T-helper 2 cell treated with Interferon-gamma antibody and Interleukin-4, amounts not matched to agents 100 ng/mL and 5 ng/mL, for 36 hours (primary cell): ENCODE measurements at regions not wholly inside any gene's neighbourhood (a gene's known extent, or its start where the extent isn't known, plus 50 kb on each side); places are given as distances from the start of the nearest gene placed in this dataset.
"Not testable (repeated sequence)": the region's sequence is repeated elsewhere in the genome, so short reads cannot be mapped to it uniquely, and the experiment has no call there.

Experiments used
- intact Hi-C: fragments of 100-400 bp; cut with micrococcal nuclease; formaldehyde crosslinking; loops from one replicate; pipeline ENCODE4 v1.15.1; 2023

GRCh38 chr5:94102849-94103248, 361.4 kb upstream of the POU5F2 start:
- intact Hi-C loops, result no loop called here

- intact Hi-C loops, result not testable (repeated sequence)
Observed at GRCh38 chr5:94097384-94097783, 356.0 kb upstream of the POU5F2 start.

GRCh38 chr5:94094793-94095441, 353.5 kb upstream of the POU5F2 start:
- intact Hi-C loops, result no loop called here

- intact Hi-C loops, result no loop called here
Observed at GRCh38 chr5:94093300-94093699, 351.9 kb upstream of the POU5F2 start.

GRCh38 chr5:94086635-94087034, 345.2 kb upstream of the POU5F2 start:
- intact Hi-C loops, result not testable (repeated sequence)

GRCh38 chr5:94086194-94086593, 344.8 kb upstream of the POU5F2 start:
- intact Hi-C loops, result no loop called here

- intact Hi-C loops, result no loop called here
Observed at GRCh38 chr5:94082405-94082804, 341.0 kb upstream of the POU5F2 start.

- intact Hi-C loops, result no loop called here
Observed at GRCh38 chr5:94081088-94081487, 339.7 kb upstream of the POU5F2 start.

GRCh38 chr5:94080390-94080789, 339.0 kb upstream of the POU5F2 start:
- intact Hi-C loops, result no loop called here

GRCh38 chr5:94072116-94072515, 330.7 kb upstream of the POU5F2 start:
- intact Hi-C loops, result no loop called here

- intact Hi-C loops, result no loop called here
Observed at GRCh38 chr5:94066437-94067207, 325.2 kb upstream of the POU5F2 start.

GRCh38 chr5:94064025-94064424, 322.6 kb upstream of the POU5F2 start:
- intact Hi-C loops, result no loop called here

GRCh38 chr5:94057655-94058054, 316.3 kb upstream of the POU5F2 start:
- intact Hi-C loops, result no loop called here

GRCh38 chr5:94057217-94057616, 315.8 kb upstream of the POU5F2 start:
- intact Hi-C loops, result no loop called here

- intact Hi-C loops, result not testable (repeated sequence)
Observed at GRCh38 chr5:94049307-94049922, 308.0 kb upstream of the POU5F2 start.

GRCh38 chr5:94045839-94046782, 304.7 kb upstream of the POU5F2 start:
- intact Hi-C loops, result no loop called here

- intact Hi-C loops, result no loop called here
Observed at GRCh38 chr5:94043311-94043710, 301.9 kb upstream of the POU5F2 start.

GRCh38 chr5:94040591-94041148, 299.3 kb upstream of the POU5F2 start:
- intact Hi-C loops, result no loop called here

- intact Hi-C loops, result no loop called here
Observed at GRCh38 chr5:94039101-94039500, 297.7 kb upstream of the POU5F2 start.

GRCh38 chr5:94031631-94032030, 290.2 kb upstream of the POU5F2 start:
- intact Hi-C loops, result no loop called here

- intact Hi-C loops, result no loop called here
Observed at GRCh38 chr5:94028001-94028400, 286.6 kb upstream of the POU5F2 start.
